ENCODE measurements at regions not wholly inside any gene's neighbourhood (a gene's known extent, or its start where the extent isn't known, plus 50 kb on each side); places are given as distances from the start of the nearest gene placed in this dataset.

GRCh38 chr1:188906921-188907641 lies 1570.6 kb downstream of the BRINP3 start:
- no peak for DNase-seq (ENCODE audit: low read depth in 2 of 3, low spot score in 1 of 3)

GRCh38 chr1:188930382-188930781 lies 1547.3 kb downstream of the BRINP3 start:
- no peak for DNase-seq (ENCODE audit: low read depth in 2 of 3, low spot score in 1 of 3)

GRCh38 chr1:188931506-188931905 lies 1546.2 kb downstream of the BRINP3 start:
- no peak for DNase-seq (ENCODE audit: low read depth in 2 of 3, low spot score in 1 of 3)

GRCh38 chr1:188937965-188938551 lies 1539.6 kb downstream of the BRINP3 start:
- DNase-seq (ENCODE audit: low read depth in 2 of 3, low spot score in 1 of 3): no peak

GRCh38 chr1:188941986-188942385 lies 1535.7 kb downstream of the BRINP3 start:
- no peak for DNase-seq (ENCODE audit: low read depth in 2 of 3, low spot score in 1 of 3)

- DNase-seq (ENCODE audit: low read depth in 2 of 3, low spot score in 1 of 3): no peak
These were observed 1528.0 kb downstream of the BRINP3 start for GRCh38 chr1:188949701-188950100.

GRCh38 chr1:188958461-188959115 lies 1519.1 kb downstream of the BRINP3 start:
- no peak for DNase-seq (ENCODE audit: low read depth in 2 of 3, low spot score in 1 of 3)

- no peak for DNase-seq (ENCODE audit: low read depth in 2 of 3, low spot score in 1 of 3)
These were observed 1490.8 kb downstream of the BRINP3 start for GRCh38 chr1:188986745-188987417.

- no peak for DNase-seq (ENCODE audit: low read depth in 2 of 3, low spot score in 1 of 3)
These were observed 1489.1 kb downstream of the BRINP3 start for GRCh38 chr1:188988589-188988988.

GRCh38 chr1:188991221-188991930 lies 1486.3 kb downstream of the BRINP3 start:
- no peak for DNase-seq (ENCODE audit: low read depth in 2 of 3, low spot score in 1 of 3)

GRCh38 chr1:189007824-189008223 lies 1469.8 kb downstream of the BRINP3 start:
- DNase-seq (ENCODE audit: low read depth in 2 of 3, low spot score in 1 of 3): no peak

GRCh38 chr1:189021577-189021976 lies 1456.1 kb downstream of the BRINP3 start:
- DNase-seq (ENCODE audit: low read depth in 2 of 3, low spot score in 1 of 3): no peak

- DNase-seq (ENCODE audit: low read depth in 2 of 3, low spot score in 1 of 3): no peak
These were observed 1455.6 kb downstream of the BRINP3 start for GRCh38 chr1:189022015-189022414.

- DNase-seq (ENCODE audit: low read depth in 2 of 3, low spot score in 1 of 3): no peak
These were observed 1450.2 kb downstream of the BRINP3 start for GRCh38 chr1:189027512-189027911.

- no peak for DNase-seq (ENCODE audit: low read depth in 2 of 3, low spot score in 1 of 3)
These were observed 1444.5 kb downstream of the BRINP3 start for GRCh38 chr1:189033169-189033568.

- DNase-seq (ENCODE audit: low read depth in 2 of 3, low spot score in 1 of 3): no peak
These were observed 1441.0 kb downstream of the BRINP3 start for GRCh38 chr1:189036628-189037027.

- no peak for DNase-seq (ENCODE audit: low read depth in 2 of 3, low spot score in 1 of 3)
These were observed 1431.5 kb downstream of the BRINP3 start for GRCh38 chr1:189046127-189046526.

- no peak for DNase-seq (ENCODE audit: low read depth in 2 of 3, low spot score in 1 of 3)
These were observed 1392.9 kb downstream of the BRINP3 start for GRCh38 chr1:189084811-189085210.

GRCh38 chr1:189103956-189104355 lies 1373.7 kb downstream of the BRINP3 start:
- DNase-seq (ENCODE audit: low read depth in 2 of 3, low spot score in 1 of 3): no peak

- no peak for DNase-seq (ENCODE audit: low read depth in 2 of 3, low spot score in 1 of 3)
These were observed 1360.4 kb downstream of the BRINP3 start for GRCh38 chr1:189117072-189117770.

GRCh38 chr1:189121941-189122340 lies 1355.7 kb downstream of the BRINP3 start:
- DNase-seq (ENCODE audit: low read depth in 2 of 3, low spot score in 1 of 3): no peak

Data from stimulated activated CD4-positive, alpha-beta T cell treated with anti-CD3 and anti-CD28 coated beads, Interleukin-12 subunit alpha, Interleukin-12 subunit beta, amount 100 ng/mL, for 48 hours (primary cell).